ENCODE measurements at regions not wholly inside any gene's neighbourhood (a gene's known extent, or its start where the extent isn't known, plus 50 kb on each side); places are given as distances from the start of the nearest gene placed in this dataset.

- Histone ChIP-seq H3K27ac (no peak overlapping the region), H3K36me3 (no peaks in the 10 kb centered on the region), H3K27me3 (ENCODE audit: insufficient read depth, low read depth, severe bottlenecking) (no peaks in the 10 kb centered on the region), H3K4me3 (ENCODE audit: low read depth, low read length) (no peak overlapping the region), H3K9me3 (ENCODE audit: severe bottlenecking) (no peaks in the 10 kb centered on the region)
- TF ChIP-seq CTCF (IDR thresholded peaks at IDR 0.05; ENCODE audit: low read depth, low read length): no peak
- DNase-seq: no peak
Observed at GRCh38 chr6:144855812-144856531, 570.8 kb downstream of the UTRN start.

GRCh38 chr6:144856622-144857021 is 571.5 kb downstream of the UTRN start:
- no peaks in the 10 kb centered on the region for H3K27me3 ChIP-seq (ENCODE audit: insufficient read depth, low read depth, severe bottlenecking)
- DNase-seq: no peak
- H3K27ac ChIP-seq: no peak overlapping the region
- no peaks in the 10 kb centered on the region for H3K9me3 ChIP-seq (ENCODE audit: severe bottlenecking)
- no peaks in the 10 kb centered on the region for H3K36me3 ChIP-seq
- TF ChIP-seq CTCF (IDR thresholded peaks at IDR 0.05; ENCODE audit: low read depth, low read length): no peak
- H3K4me3 ChIP-seq (ENCODE audit: low read depth, low read length): no peak overlapping the region

- no peak for DNase-seq
- no peaks in the 10 kb centered on the region for H3K9me3 ChIP-seq (ENCODE audit: severe bottlenecking)
- H3K27ac ChIP-seq: no peak overlapping the region
- H3K36me3 ChIP-seq: no peaks in the 10 kb centered on the region
- no peak for TF ChIP-seq CTCF (IDR thresholded peaks at IDR 0.05; ENCODE audit: low read depth, low read length)
- H3K4me3 ChIP-seq (ENCODE audit: low read depth, low read length): no peak overlapping the region
- H3K27me3 ChIP-seq (ENCODE audit: insufficient read depth, low read depth, severe bottlenecking): no peaks in the 10 kb centered on the region
Observed at GRCh38 chr6:144857086-144857485, 572.0 kb downstream of the UTRN start.

- no peaks in the 10 kb centered on the region for H3K36me3 ChIP-seq
- no peak for DNase-seq
- TF ChIP-seq CTCF (IDR thresholded peaks at IDR 0.05; ENCODE audit: low read depth, low read length): no peak
- no peak overlapping the region for H3K27ac ChIP-seq
- no peak overlapping the region for H3K4me3 ChIP-seq (ENCODE audit: low read depth, low read length)
- no peaks in the 10 kb centered on the region for H3K27me3 ChIP-seq (ENCODE audit: insufficient read depth, low read depth, severe bottlenecking)
- peaks cover 18% of the 10 kb centered on the region for H3K9me3 ChIP-seq (ENCODE audit: severe bottlenecking)
Observed at GRCh38 chr6:144862769-144863168, 577.6 kb downstream of the UTRN start.

GRCh38 chr6:144867761-144868160 is 582.6 kb downstream of the UTRN start:
- no peak for TF ChIP-seq CTCF (IDR thresholded peaks at IDR 0.05; ENCODE audit: low read depth, low read length)

GRCh38 chr6:144870782-144871181 is 585.6 kb downstream of the UTRN start:
- DNase-seq: no peak
- H3K36me3 ChIP-seq: no peaks in the 10 kb centered on the region
- no peaks in the 10 kb centered on the region for H3K9me3 ChIP-seq (ENCODE audit: severe bottlenecking)
- H3K27me3 ChIP-seq (ENCODE audit: insufficient read depth, low read depth, severe bottlenecking): no peaks in the 10 kb centered on the region
- no peak overlapping the region for H3K27ac ChIP-seq
- H3K4me3 ChIP-seq (ENCODE audit: low read depth, low read length): no peak overlapping the region
- no peak for TF ChIP-seq CTCF (IDR thresholded peaks at IDR 0.05; ENCODE audit: low read depth, low read length)

More at GRCh38 chr6:144867761-144868160, 582.6 kb downstream of the UTRN start:
- no peaks in the 10 kb centered on the region for H3K27me3 ChIP-seq (ENCODE audit: insufficient read depth, low read depth, severe bottlenecking)
- H3K4me3 ChIP-seq (ENCODE audit: low read depth, low read length): no peak overlapping the region
- no peak overlapping the region for H3K27ac ChIP-seq
- H3K36me3 ChIP-seq: no peaks in the 10 kb centered on the region
- peaks cover 18% of the 10 kb centered on the region for H3K9me3 ChIP-seq (ENCODE audit: severe bottlenecking)
- no peak for DNase-seq

Data from WERI-Rb-1 (cell line).